GM12892 (cell line): ENCODE measurements at regions not wholly inside any gene's neighbourhood (a gene's known extent, or its start where the extent isn't known, plus 50 kb on each side); places are given as distances from the start of the nearest gene placed in this dataset.

Experiments
- POLR2A ChIP-seq: IDR thresholded peaks from 2 replicates; pipeline ENCODE4 v1.6.1; 2011; ENCODE audit warnings: low read depth, low read length, control low read depth
- POLR2AphosphoS5 ChIP-seq: IDR thresholded peaks from 2 replicates; pipeline ENCODE4 v1.6.1; 2011; ENCODE audit warnings: low read depth, low read length, control low read depth
- TAF1 ChIP-seq: IDR thresholded peaks from 2 replicates; pipeline ENCODE4 v1.6.1; 2011; ENCODE audit warnings: low read depth, mild to moderate bottlenecking, control low read depth, low read length, borderline replicate concordance

- no peak for TF ChIP-seq TAF1
- no peak for TF ChIP-seq POLR2A
- TF ChIP-seq POLR2AphosphoS5: no peak
Observed at GRCh38 chr15:79610021-79610420, 177.9 kb downstream of the MINAR1 start.
